ENCODE measurements at regions not wholly inside any gene's neighbourhood (a gene's known extent, or its start where the extent isn't known, plus 50 kb on each side); places are given as distances from the start of the nearest gene placed in this dataset.
"Not testable (repeated sequence)": the region's sequence is repeated elsewhere in the genome, so short reads cannot be mapped to it uniquely, and the experiment has no call there.

GRCh38 chr6:130700397-130700796 is 126.8 kb upstream of the SMLR1 start:
- no peak for DNase-seq (ENCODE audit: low read depth in 2 of 3, low spot score in 1 of 3)

- DNase-seq (ENCODE audit: low read depth in 2 of 3, low spot score in 1 of 3) = no peak
Observed at GRCh38 chr6:130708338-130708737, 118.9 kb upstream of the SMLR1 start.

- DNase-seq (ENCODE audit: low read depth in 2 of 3, low spot score in 1 of 3) = not testable (repeated sequence)
Observed at GRCh38 chr6:130711641-130712040, 115.6 kb upstream of the SMLR1 start.

GRCh38 chr6:130713144-130713543 is 114.1 kb upstream of the SMLR1 start:
- no peak for DNase-seq (ENCODE audit: low read depth in 2 of 3, low spot score in 1 of 3)

- DNase-seq (ENCODE audit: low read depth in 2 of 3, low spot score in 1 of 3) = no peak
Observed at GRCh38 chr6:130715058-130715457, 112.1 kb upstream of the SMLR1 start.

- DNase-seq (ENCODE audit: low read depth in 2 of 3, low spot score in 1 of 3) = no peak
Observed at GRCh38 chr6:130716466-130716865, 110.7 kb upstream of the SMLR1 start.

GRCh38 chr6:130717657-130718056 is 109.5 kb upstream of the SMLR1 start:
- no peak for DNase-seq (ENCODE audit: low read depth in 2 of 3, low spot score in 1 of 3)

- no peak for DNase-seq (ENCODE audit: low read depth in 2 of 3, low spot score in 1 of 3)
Observed at GRCh38 chr6:130720076-130720715, 107.0 kb upstream of the SMLR1 start.

- no peak for DNase-seq (ENCODE audit: low read depth in 2 of 3, low spot score in 1 of 3)
Observed at GRCh38 chr6:130724089-130724488, 103.1 kb upstream of the SMLR1 start.

- DNase-seq (ENCODE audit: low read depth in 2 of 3, low spot score in 1 of 3) = no peak
Observed at GRCh38 chr6:130725551-130725950, 101.7 kb upstream of the SMLR1 start.

- DNase-seq (ENCODE audit: low read depth in 2 of 3, low spot score in 1 of 3) = not testable (repeated sequence)
Observed at GRCh38 chr6:130728064-130728463, 99.1 kb upstream of the SMLR1 start.

- no peak for DNase-seq (ENCODE audit: low read depth in 2 of 3, low spot score in 1 of 3)
Observed at GRCh38 chr6:130730600-130730999, 96.6 kb upstream of the SMLR1 start.

- no peak for DNase-seq (ENCODE audit: low read depth in 2 of 3, low spot score in 1 of 3)
Observed at GRCh38 chr6:130734161-130734560, 93.0 kb upstream of the SMLR1 start.

- no peak for DNase-seq (ENCODE audit: low read depth in 2 of 3, low spot score in 1 of 3)
Observed at GRCh38 chr6:130740308-130740707, 86.9 kb upstream of the SMLR1 start.

GRCh38 chr6:130742131-130742681 is 85.0 kb upstream of the SMLR1 start:
- no peak for DNase-seq (ENCODE audit: low read depth in 2 of 3, low spot score in 1 of 3)

- DNase-seq (ENCODE audit: low read depth in 2 of 3, low spot score in 1 of 3) = no peak
Observed at GRCh38 chr6:130743175-130743574, 84.0 kb upstream of the SMLR1 start.

- no peak for DNase-seq (ENCODE audit: low read depth in 2 of 3, low spot score in 1 of 3)
Observed at GRCh38 chr6:130744576-130745366, 82.4 kb upstream of the SMLR1 start.

GRCh38 chr6:130748041-130748440 is 79.2 kb upstream of the SMLR1 start:
- DNase-seq (ENCODE audit: low read depth in 2 of 3, low spot score in 1 of 3) = no peak

- DNase-seq (ENCODE audit: low read depth in 2 of 3, low spot score in 1 of 3) = no peak
Observed at GRCh38 chr6:130749402-130749801, 77.8 kb upstream of the SMLR1 start.

GRCh38 chr6:130752267-130752666 is 74.9 kb upstream of the SMLR1 start:
- DNase-seq (ENCODE audit: low read depth in 2 of 3, low spot score in 1 of 3) = no peak

- DNase-seq (ENCODE audit: low read depth in 2 of 3, low spot score in 1 of 3) = no peak
Observed at GRCh38 chr6:130754786-130755367, 72.3 kb upstream of the SMLR1 start.

Data from stimulated activated CD4-positive, alpha-beta T cell treated with anti-CD3 and anti-CD28 coated beads, Interleukin-12 subunit alpha, Interleukin-12 subunit beta, amount 100 ng/mL, for 48 hours (primary cell).